BLaER1 (cell line): ENCODE measurements at regions not wholly inside any gene's neighbourhood (a gene's known extent, or its start where the extent isn't known, plus 50 kb on each side); places are given as distances from the start of the nearest gene placed in this dataset.
A peak's percentile ranks its signal among the peaks of the same experiment; 100 is the strongest.
"Not testable (repeated sequence)": the region's sequence is repeated elsewhere in the genome, so short reads cannot be mapped to it uniquely, and the experiment has no call there.

Source experiments
- H3K27ac ChIP-seq: shearing (Covaris generic); formaldehyde crosslinking; 2 replicates; pipeline ENCODE4 v1.8.1; 2022
- H3K27me3 ChIP-seq: shearing (Covaris generic); formaldehyde crosslinking; 2 replicates; pipeline ENCODE4 v1.8.1; 2022
- H3K36me3 ChIP-seq: shearing (Covaris generic); formaldehyde crosslinking; 2 replicates; pipeline ENCODE4 v1.8.1; 2022
- H3K4me1 ChIP-seq: shearing (Covaris generic); formaldehyde crosslinking; 2 replicates; pipeline ENCODE4 v1.8.1; 2022
- H3K4me2 ChIP-seq: shearing (Covaris generic); formaldehyde crosslinking; 2 replicates; pipeline ENCODE4 v1.8.1; 2022
- H3K4me3 ChIP-seq: shearing (Covaris generic); formaldehyde crosslinking; 2 replicates; pipeline ENCODE4 v1.8.1; 2022
- H3K9ac ChIP-seq: shearing (Covaris generic); formaldehyde crosslinking; 2 replicates; pipeline ENCODE4 v1.8.1; 2022
- H3K9me3 ChIP-seq: shearing (Covaris generic); formaldehyde crosslinking; 2 replicates; pipeline ENCODE4 v1.8.1; 2022
- H4K20me1 ChIP-seq: shearing (Covaris generic); formaldehyde crosslinking; 2 replicates; pipeline ENCODE4 v1.8.1; 2022
- Cebpa-rat ChIP-seq: shearing (Covaris generic); IDR thresholded peaks from 2 replicates; pipeline ENCODE4 v1.8.1; 2022

- H3K27ac ChIP-seq, H3K9me3 ChIP-seq, H3K36me3 ChIP-seq, H3K4me3 ChIP-seq, H4K20me1 ChIP-seq, H3K9ac ChIP-seq, H3K4me1 ChIP-seq, H3K4me2 ChIP-seq, H3K27me3 ChIP-seq: not testable (repeated sequence)
Measured at GRCh38 chr11:71748965-71749620, 83.9 kb upstream of the DEFB108B start.

- H3K9ac ChIP-seq, H3K4me1 ChIP-seq, H4K20me1 ChIP-seq, H3K27me3 ChIP-seq, H3K36me3 ChIP-seq, H3K9me3 ChIP-seq, H3K4me3 ChIP-seq, H3K4me2 ChIP-seq, H3K27ac ChIP-seq: not testable (repeated sequence)
Measured at GRCh38 chr11:71750908-71751307, 82.1 kb upstream of the DEFB108B start.

DNA sequence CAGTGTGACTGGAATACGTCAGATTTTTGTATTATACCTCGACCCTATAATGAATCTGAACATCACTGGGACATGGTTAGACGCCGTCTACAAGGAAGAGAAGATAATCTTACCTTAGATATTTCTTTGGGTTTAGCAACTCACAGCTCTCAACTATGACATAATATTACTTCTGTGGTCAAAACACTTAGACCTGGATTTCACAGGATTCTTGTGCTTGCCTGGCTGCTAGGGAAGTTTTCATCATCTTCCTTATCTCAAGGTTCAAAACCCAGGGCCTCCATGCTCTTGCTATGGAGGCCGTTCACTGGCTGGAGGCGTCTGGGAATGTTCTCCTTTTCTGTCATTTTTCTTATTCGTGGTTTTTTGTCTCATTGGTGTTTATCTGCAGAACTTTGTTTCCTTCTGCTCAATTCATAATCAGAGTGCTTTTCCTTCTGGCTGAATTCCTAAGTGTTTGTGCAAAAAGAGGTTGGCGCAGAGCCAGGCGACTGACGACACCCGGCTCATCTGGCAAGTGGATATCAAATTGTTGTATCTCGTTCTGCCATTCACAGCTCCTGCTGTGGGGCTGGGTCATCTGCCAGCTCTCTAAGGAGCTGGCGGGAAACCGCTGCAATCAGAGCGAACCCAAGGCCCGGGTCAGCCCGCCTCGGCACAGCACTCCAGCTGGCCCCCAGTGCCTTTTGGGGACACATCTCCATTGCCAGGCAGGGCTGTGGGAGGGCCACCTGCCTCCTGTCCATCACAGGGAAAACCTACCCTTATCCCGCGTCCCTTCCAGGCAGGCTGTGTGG is 68.1 kb upstream of the DEFB108B start:
- not testable (repeated sequence) for H3K27ac ChIP-seq, H3K4me1 ChIP-seq

DNA sequence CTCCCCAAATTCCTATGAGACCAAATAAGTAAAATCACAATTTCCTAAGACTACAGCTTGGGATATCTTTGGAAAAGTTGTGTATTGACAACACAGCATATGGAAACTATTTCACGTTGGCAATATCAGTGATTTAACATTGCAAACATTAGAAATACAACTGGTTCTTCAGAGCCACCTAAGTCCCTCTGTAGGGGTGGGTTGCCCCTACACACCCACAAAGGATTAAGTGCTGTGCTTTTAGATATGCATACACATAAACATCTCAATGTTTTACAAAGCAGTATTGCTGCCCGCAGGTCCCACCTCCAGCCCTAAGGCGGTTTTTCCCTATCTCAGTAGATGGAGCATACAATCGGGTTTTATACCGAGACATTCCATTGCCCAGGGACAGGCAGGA is 66.0 kb upstream of the DEFB108B start:
- not testable (repeated sequence) for H3K4me1 ChIP-seq, H4K20me1 ChIP-seq, H3K27me3 ChIP-seq, H3K27ac ChIP-seq, H3K9me3 ChIP-seq, H3K4me2 ChIP-seq, H3K9ac ChIP-seq, H3K36me3 ChIP-seq, H3K4me3 ChIP-seq

More for the DNA sequence above, 68.1 kb upstream of the DEFB108B start:
- H3K4me3 ChIP-seq, H3K27me3 ChIP-seq, H3K9me3 ChIP-seq, H3K36me3 ChIP-seq, H4K20me1 ChIP-seq, H3K4me2 ChIP-seq, H3K9ac ChIP-seq: not testable (repeated sequence)

- H3K9ac ChIP-seq, H3K4me3 ChIP-seq, H3K9me3 ChIP-seq, H3K4me1 ChIP-seq, H3K27ac ChIP-seq, H3K4me2 ChIP-seq, H3K27me3 ChIP-seq, H4K20me1 ChIP-seq, H3K36me3 ChIP-seq: not testable (repeated sequence)
Measured at GRCh38 chr11:71772193-71772592, 60.8 kb upstream of the DEFB108B start.

DNA sequence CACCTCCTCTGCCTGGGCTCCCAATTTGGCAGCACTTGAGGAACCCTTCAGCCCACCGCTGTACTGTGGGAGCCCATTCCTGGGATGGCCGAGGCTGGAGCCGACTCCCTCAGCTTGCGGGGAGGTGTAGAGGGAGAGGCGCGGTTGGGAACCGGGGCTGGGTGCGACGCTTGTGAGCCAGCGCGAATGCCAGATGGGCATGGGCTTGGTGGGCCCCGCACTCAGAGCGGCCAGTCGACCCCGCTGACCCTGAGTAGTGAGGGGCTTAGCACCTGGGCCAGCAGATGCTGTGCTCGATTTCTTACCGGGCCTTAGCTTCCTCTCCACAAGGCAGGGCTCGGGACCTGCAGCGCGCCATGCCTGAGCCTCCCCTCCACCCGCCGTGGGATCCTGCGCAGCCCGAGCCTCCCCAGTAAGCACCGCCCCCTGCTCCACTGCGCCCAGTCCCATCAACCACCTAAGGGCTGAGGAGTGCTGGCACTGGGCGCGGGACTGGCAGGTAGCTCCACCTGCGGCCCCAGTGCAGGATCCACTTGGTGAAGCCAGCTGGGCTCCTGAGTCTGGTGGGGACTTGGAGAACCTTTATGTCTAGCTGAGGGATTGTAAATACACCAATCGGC is 58.3 kb upstream of the DEFB108B start:
- Histone ChIP-seq H3K9me3 (no peaks in the 10 kb centered on the region; the same call in 1 of the 2 replicates), H4K20me1 (no peaks in the 10 kb centered on the region), H3K4me2 (no peak overlapping the region), H3K27me3 (no peaks in the 10 kb centered on the region), H3K4me1 (no peaks in the 10 kb centered on the region), H3K4me3 (no peak overlapping the region), H3K36me3 (no peaks in the 10 kb centered on the region), H3K27ac (no peak overlapping the region), H3K9ac (no peak overlapping the region)
- TF ChIP-seq Cebpa-rat: no peak

GRCh38 chr11:71780116-71780515 is 52.9 kb upstream of the DEFB108B start:
- not testable (repeated sequence) for H3K9ac ChIP-seq, H3K27me3 ChIP-seq, H3K27ac ChIP-seq, H4K20me1 ChIP-seq, H3K9me3 ChIP-seq, H3K4me1 ChIP-seq, H3K4me3 ChIP-seq, H3K36me3 ChIP-seq
- H3K4me2 ChIP-seq: peak overlapping the region; percentile 50

- H3K4me3 ChIP-seq, H3K4me2 ChIP-seq, H3K9ac ChIP-seq, H3K36me3 ChIP-seq, H4K20me1 ChIP-seq, H3K9me3 ChIP-seq, H3K27me3 ChIP-seq, H3K27ac ChIP-seq, H3K4me1 ChIP-seq: not testable (repeated sequence)
Measured at GRCh38 chr11:71780771-71781170, 52.2 kb upstream of the DEFB108B start.

GRCh38 chr11:71781491-71781890 is 51.5 kb upstream of the DEFB108B start:
- not testable (repeated sequence) for H3K4me3 ChIP-seq, H3K27me3 ChIP-seq

GRCh38 chr11:71782229-71782861 is 50.7 kb upstream of the DEFB108B start:
- not testable (repeated sequence) for H3K4me2 ChIP-seq, H3K4me1 ChIP-seq, H3K9ac ChIP-seq, H4K20me1 ChIP-seq, H3K27me3 ChIP-seq, H3K4me3 ChIP-seq, H3K36me3 ChIP-seq, H3K9me3 ChIP-seq, H3K27ac ChIP-seq

More at GRCh38 chr11:71781491-71781890, 51.5 kb upstream of the DEFB108B start:
- H3K4me1 ChIP-seq, H3K9ac ChIP-seq, H3K4me2 ChIP-seq, H3K9me3 ChIP-seq, H3K27ac ChIP-seq, H3K36me3 ChIP-seq, H4K20me1 ChIP-seq: not testable (repeated sequence)

DNA sequence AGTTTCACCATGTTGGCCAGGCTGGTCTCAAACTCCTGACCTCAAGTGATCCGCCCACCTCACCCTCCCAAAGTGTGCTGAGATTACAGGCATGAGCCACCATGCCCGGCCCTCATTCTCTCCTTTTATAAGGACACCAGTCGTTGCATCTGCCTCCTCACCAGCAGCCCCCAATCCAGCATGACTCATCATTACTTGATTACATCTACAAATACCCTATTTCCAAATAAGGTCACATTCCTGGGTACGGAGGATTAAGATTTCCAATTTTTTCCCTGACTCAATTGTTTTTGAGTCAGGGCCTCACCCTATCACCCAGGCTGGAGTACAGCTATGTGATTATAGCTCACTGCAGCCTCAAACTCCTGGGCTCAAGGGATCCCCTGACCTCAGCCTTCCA is 49.8 kb upstream of the DEFB108B start:
- H3K4me3 ChIP-seq, H3K36me3 ChIP-seq, H4K20me1 ChIP-seq, H3K27me3 ChIP-seq, H3K9ac ChIP-seq, H3K9me3 ChIP-seq, H3K27ac ChIP-seq, H3K4me2 ChIP-seq: not testable (repeated sequence)
- peaks cover 12% of the 10 kb centered on the region for H3K4me1 ChIP-seq
